ENCODE measurements at regions not wholly inside any gene's neighbourhood (a gene's known extent, or its start where the extent isn't known, plus 50 kb on each side); places are given as distances from the start of the nearest gene placed in this dataset.
"Not testable (repeated sequence)": the region's sequence is repeated elsewhere in the genome, so short reads cannot be mapped to it uniquely, and the experiment has no call there.

DNA sequence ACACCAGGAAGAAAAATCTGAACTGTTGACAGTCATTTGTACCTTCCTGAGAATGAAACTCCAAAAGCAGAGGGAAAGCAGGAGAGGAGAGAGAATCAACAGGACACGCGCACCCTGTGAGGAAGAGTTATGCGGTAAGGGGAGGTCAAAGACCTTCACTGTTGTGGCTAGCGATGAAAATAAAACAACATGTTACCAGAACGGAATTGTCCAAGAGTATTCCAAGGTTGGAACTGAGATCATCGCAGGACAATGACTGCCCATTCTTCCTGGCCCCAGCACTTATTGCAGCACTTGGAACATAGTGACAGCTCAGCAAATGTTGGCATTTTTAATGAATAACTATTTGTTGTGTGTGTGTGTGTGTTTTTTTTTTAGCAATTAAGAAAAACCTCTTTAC lies 176.0 kb upstream of the TSC22D1 start:
- DNase-seq (ENCODE audit: low spot score), result no peak

DNA sequence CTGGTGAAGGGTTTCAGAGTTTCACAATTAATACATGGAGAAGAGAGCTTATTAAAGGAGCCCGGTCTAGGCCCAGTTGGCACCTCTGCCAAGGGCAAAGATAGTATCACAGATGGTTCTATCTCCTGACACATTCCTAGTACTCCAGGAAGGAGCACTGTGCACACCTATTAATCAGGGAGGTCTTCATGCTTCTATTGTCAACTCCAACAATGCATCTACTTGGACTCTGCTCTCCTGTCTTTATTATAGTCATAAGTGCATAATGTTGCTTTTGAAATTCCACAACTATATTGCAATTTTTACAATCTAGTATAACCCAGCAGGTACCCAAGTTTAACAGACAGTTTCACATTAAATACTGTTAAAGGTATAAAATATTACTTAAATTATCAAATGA lies 174.5 kb upstream of the TSC22D1 start:
- DNase-seq (ENCODE audit: low spot score), result no peak

DNA sequence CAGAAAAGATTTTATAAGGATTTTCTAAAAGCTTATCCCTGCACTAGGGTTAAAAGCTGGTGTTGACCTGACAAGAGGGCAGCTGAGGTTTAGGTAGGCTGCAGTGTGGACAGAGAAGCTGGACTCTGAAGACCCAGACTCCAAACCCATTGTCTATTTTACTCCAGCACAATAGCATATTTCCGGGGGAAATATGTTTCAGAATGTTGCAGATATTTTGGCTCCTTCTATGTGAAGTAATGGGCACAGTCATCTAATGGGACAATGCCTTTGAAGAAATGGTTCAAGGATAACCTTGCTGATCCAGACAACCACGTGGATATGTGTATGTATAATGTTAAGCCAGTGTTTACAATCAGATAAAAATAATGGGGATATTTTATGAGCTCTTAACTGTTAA lies 173.8 kb upstream of the TSC22D1 start:
- DNase-seq (ENCODE audit: low spot score), result no peak

DNA sequence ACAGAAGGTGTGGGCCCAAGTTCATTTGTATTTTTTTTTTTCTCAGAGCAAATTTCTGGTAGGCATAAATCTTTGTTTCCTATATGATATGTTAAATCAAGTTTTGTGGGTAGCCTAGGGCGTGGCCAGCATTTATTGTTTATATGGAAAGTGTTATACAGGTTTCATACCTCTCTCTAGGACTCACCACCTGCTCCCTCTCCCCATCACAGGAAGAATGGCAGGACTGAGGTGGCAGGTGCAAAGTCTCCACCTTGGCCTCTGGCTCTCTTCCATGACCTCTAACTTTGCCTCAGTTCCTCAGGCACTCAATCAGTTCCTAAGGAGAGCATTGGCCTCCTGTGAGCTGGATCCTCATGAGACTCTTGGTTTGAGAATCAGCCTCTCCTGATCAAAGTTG lies 172.3 kb upstream of the TSC22D1 start:
- no peak for DNase-seq (ENCODE audit: low spot score)

DNA sequence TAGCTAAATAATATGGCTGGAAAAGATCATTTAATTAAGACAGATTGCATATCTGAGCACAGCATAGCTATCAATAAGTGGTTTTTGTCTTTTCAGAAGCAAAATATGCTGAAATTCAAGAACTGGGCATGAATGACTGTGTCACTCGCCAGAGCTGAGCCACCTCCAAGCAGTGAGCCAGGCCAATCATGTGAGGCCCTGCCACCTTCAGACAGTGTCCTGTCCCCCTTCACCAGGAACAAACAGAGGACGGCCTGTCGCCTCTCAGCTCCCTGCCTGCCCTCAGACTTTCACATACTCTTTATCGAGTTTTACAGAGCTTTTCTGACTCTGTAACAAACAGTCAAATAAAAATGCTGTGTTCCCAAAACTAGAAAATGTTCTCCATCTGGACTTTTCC lies 171.0 kb upstream of the TSC22D1 start:
- no peak for DNase-seq (ENCODE audit: low spot score)

DNA sequence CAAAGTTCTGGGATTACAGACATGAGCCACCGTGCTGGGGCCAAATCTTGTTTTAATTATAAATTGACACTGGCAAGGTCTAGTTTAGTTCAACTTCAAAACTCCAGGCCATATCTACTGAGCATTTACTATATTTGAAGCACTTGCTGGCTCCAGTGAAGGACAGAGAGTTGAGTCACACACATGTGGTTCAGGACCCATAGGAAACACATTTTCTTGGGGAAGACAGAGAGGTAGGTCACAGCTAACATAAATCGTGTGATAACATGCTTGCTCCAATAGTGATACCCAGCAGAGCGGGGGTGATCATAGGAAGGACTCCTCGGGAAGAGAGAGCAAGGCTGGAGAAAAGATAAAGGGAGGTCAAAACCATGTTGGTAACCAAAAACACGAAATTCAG lies 170.6 kb upstream of the TSC22D1 start:
- DNase-seq (ENCODE audit: low spot score), result no peak

DNA sequence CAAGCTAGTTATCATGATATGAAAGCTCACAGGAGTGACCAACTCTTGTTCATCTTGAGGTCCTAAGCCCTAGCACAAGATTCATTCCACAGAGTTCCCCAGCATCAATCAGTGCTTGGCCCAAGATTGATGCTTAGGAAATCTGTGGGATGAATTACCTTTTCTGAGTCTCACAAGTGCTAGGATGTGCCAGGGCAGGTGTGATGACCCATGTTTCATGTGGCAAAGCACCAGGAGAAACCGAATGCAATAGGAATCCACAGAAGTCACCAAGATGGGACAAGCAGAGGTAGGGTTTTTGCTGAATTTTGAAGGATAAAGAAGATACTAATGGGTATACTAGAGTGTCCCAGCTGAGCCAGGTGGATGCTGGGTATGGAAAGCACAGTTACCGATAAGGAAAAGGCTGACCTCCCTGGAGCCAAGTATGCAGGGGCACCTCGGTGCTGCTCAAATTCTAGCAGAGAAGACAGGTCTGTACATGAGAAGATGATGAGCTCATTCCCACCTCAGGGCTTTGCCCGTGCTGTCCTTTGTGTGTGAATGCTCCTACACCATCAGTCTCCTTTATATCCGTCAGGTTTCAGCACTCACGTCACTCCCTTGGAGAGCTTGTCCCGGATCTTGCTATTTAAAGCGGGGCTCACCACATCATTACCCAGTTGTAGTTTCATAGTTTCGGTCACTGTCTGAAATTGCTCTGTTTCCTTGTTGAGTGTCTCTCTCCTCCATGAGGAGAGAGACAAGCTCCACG lies 168.9 kb upstream of the TSC22D1 start:
- no peak for DNase-seq (ENCODE audit: low spot score)

DNA sequence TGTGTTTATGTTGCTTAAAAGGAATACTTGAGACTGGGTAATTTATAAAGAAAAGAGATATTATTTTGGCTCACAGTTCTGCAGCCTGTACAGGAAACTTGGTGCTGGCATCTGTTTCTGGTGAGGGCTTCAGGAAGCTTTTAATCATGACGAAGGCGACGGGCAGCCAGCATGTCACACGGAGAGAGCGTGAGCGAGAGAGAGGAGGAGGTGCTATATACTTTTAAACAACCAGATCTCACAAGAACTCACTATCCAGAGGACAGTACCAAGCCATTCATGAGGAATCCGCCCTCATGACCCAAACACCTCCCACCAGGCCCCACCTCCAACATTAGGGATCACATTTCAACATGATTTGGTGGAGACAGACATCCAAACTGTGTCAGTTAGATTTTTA lies 163.4 kb upstream of the TSC22D1 start:
- no peak for DNase-seq (ENCODE audit: low spot score)

DNA sequence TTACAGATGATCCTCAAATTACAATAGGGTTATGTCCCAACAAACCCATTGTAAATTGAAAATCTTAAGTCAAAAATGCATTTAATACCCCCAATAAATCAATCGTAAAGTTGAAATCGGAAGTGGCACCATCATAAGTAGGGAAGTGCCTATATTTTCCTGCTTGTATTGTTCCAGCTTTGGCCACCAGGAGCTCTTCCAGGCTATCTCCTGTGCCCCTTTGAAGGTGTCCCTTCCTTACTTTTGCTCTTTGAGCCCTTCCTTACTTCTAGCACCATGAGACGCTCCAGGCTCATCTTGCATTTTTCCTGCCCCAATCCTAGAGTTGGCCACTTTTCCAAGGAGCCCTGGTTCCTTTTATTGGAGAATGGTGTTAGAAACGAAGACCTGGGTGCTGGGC lies 163.0 kb upstream of the TSC22D1 start:
- no peak for DNase-seq (ENCODE audit: low spot score)

DNA sequence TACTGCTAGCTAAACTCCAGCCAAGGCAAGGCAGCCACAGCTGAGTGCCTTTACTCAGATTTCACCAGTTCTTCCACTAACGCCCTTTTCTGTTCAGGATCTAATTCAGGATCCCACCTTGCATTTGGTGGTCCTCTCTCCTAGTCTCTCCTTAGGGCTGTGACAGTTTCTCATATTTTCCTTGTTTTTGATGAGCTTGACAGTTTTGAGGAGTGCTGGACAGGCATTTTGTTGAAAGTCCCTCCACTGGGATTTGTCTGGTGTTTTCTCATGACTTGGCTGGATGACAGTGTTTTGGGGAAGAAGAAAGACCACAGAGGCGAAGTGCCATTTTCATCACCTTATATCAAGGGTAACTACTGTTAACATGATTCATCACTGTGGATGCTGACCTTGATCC lies 162.3 kb upstream of the TSC22D1 start:
- no peak for DNase-seq (ENCODE audit: low spot score)

DNA sequence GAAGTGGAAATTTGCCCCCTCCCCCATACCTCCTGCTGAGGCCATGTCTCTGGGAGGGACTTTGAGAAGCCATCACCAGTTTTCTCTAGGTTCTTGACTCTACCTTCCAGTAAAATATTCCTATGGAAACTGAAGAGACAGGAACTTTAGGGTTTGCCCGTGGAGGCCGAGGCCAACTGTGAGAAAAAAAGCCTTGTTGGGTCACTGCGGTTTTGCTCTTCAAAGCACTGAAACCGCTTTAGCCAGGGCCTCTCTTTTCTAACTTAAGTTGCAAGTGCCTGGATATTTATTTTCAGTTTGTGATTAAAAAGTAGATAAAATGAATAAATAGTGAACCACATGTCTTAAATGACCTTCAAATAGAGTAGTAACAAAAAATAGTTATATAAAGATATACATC lies 159.7 kb upstream of the TSC22D1 start:
- no peak for DNase-seq (ENCODE audit: low spot score)

DNA sequence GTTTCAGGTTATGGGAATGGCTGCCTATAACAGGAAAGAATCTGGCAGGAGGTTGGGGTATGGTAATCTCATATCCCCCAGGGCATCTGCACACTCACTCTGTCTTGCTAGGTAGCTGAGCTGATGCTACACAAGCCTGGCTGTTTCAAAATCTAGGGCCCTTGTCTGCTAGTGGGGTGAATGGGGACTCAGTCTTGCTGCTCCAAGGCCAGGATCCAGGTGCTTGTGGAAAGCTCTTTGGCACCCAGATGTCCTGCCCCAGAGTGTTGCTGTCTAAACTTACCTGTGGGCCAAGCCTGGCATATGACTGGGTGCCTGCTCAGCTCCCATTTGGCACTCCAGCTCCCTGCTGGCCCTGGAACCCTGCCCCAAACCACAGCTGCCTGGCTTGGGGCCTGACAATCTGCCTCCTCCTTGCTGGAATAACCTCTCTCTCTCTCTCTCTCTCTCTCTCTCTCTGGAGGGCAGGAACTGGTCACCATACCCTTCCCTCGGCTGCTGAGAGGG lies 158.1 kb upstream of the TSC22D1 start:
- no peak for DNase-seq (ENCODE audit: low spot score)

DNA sequence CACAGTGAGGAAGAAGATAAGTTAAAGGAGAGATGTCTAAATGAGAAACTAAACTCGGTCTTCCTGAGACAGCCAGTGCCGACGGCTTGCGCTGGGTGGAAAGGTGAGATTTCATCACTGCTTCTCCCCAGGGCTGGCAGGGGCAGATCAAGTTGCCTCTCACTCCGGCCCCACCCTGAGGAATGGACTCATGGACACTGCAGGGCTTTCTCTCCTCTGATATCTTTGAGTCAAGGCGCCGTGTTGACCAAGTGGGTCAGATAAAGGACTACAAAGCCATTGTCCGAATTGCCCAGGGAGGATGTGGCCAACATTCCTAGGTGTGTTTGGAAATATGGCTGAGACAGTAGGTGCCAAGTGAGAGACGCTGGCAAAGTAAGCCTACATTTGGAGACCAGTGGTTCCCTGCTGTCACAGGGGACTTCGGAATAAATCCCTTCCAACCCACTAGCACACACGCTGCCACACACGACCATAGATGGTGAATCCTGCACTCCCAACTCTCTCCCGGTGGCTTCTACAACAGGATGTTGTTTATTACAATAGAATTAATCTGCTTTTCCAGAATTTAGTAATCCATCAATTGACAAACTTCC lies 156.5 kb upstream of the TSC22D1 start:
- DNase-seq (ENCODE audit: low spot score), result no peak

DNA sequence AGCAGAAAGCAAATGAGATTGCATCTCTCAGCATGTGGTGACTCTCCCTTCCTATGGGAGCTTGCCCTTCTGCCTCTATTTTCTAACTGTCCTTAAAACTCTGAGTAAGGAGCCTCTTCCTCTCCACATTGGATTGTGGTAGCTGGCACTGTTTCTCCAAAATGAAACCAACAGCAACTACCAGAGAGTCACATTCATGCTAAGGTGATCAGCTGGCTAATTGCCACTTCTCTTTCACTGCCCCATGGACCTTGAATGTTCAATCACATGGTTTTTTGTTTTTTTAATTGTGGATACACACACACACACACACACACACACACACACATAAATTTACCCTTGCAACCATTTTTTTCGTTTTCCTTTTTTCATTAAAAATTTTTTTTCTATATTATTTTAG lies 154.7 kb upstream of the TSC22D1 start:
- DNase-seq (ENCODE audit: low spot score), result no peak

DNA sequence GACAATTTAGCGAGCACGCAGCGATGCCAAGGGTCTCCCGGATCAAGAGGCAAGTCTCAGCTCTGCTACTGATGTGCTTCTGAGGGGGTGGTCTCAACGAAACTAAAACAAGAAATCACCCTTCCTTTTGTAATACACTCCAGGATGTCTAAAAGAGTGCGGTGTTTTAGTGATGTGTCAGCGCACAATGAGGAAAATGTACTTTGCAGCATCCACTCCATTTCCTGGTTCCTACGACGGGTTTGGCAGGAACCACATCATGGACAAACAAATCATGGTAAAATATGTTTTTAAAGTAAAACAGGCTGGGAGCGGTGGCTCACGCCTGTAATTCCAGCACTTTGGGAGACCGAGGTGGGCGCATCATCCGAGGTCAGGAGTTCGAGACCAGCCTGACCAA lies 154.0 kb upstream of the TSC22D1 start:
- DNase-seq (ENCODE audit: low spot score), result no peak

DNA sequence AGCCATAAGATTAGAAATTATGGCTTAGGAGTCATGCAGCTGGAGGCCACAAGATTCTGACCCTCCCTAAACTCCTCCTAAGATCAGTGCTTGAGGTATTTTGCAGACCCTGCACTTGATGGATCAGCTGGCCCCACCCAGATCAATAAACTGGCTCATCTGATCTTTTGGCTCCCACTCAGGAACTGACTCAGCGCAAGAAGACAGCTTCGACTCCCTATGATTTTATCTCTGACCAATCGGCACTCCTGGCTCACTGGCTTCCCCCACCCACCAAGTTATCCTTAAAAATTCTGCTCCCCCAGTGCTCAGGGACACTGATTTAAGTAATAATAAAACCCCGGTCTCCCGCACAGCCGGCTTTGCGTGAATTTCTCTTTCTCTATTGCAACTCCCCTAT lies 151.5 kb upstream of the TSC22D1 start:
- DNase-seq (ENCODE audit: low spot score), result not testable (repeated sequence)

DNA sequence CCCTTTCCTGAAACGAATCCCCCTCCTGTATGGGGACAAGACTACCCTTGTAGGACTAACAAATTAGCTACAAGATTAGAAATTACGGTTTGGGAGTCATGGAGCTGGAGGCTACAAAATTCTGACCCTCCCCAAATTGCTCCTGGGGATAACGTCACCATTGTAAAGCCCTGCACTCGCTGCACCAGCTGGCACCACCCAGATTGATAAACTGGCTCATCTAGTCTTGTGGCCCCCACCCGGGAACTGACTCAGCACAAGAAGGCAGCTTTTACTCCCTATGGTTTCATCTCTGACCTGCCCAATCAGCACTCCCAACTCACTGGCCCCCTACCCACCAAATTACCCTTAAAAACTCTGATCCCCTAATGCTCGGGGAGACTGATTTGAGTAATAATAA lies 150.6 kb upstream of the TSC22D1 start:
- DNase-seq (ENCODE audit: low spot score), result no peak

DNA sequence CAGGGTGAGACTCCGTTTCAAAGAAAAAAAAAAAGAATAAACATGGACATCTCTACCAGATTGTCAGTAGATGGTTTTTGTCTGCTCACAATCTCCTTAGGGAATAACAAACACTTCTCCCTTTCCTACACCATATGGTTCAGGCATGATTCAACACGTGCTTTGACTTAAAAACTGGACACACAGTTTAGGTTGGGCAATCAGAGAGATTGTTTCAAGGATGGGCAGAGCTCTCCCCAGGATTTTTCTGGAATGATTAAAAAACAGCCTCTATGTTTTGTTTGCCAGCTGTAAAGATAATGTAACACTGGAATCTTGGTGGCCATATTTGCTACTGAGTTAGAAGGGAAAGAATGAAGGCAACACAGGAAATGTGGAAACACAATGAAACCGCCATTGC lies 150.1 kb upstream of the TSC22D1 start:
- DNase-seq (ENCODE audit: low spot score), result no peak

DNA sequence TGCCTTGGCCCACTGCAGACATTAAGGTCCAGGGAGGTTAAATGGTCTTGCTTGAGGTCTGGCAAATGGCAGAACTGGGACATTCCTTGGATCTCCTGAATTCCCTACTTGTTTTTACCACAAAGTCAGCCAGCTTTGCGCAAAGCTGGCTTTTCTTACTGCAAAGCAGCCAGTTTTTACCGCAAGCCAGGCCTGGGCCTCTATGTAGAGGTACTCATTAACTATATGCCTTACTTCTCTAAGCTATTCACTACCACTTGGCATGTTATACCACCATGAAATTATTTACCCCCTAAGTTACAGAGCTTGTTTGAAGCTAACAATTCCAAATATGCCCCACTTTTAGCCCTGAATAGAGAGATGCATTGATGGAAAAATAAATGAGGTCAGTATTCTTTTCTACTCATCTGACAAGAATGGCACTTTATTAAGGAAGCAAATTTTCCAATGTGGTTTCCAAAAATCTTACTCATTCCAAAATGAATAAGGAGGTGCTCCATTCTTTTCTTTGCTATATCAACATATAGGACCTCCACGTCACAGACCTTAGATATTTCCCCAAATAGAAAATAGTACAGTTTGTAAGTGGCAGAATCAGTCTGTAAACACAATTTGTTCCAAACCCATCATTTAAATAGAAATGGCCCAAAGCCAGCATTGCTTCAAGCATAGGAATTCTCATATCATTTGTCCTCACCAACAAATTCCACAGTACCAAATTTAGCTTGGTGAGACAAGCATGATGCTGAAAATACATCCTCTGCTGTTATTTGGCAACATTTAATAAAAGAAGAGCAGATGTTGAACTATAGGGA lies 143.9 kb upstream of the TSC22D1 start:
- no peak for DNase-seq (ENCODE audit: low spot score)

DNA sequence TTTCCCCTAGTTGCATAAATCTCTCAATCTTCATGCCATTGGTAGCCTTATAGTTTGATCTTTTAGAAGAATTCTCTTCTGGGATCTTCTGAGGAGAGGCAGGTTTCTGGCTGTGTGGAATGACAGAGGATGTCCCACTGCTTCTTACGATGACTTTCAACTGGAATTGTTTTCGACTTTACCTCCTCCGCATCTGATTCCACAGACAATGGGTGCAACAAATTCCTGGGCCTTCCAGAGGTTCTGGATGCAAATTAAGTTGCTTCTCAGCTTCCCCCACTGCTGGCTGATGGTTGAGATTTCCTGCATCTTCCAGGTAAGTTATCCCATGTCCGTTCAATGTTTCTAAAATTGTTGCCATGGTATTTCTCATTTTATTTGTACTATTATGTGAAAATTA lies 142.3 kb upstream of the TSC22D1 start:
- no peak for DNase-seq (ENCODE audit: low spot score)

DNA sequence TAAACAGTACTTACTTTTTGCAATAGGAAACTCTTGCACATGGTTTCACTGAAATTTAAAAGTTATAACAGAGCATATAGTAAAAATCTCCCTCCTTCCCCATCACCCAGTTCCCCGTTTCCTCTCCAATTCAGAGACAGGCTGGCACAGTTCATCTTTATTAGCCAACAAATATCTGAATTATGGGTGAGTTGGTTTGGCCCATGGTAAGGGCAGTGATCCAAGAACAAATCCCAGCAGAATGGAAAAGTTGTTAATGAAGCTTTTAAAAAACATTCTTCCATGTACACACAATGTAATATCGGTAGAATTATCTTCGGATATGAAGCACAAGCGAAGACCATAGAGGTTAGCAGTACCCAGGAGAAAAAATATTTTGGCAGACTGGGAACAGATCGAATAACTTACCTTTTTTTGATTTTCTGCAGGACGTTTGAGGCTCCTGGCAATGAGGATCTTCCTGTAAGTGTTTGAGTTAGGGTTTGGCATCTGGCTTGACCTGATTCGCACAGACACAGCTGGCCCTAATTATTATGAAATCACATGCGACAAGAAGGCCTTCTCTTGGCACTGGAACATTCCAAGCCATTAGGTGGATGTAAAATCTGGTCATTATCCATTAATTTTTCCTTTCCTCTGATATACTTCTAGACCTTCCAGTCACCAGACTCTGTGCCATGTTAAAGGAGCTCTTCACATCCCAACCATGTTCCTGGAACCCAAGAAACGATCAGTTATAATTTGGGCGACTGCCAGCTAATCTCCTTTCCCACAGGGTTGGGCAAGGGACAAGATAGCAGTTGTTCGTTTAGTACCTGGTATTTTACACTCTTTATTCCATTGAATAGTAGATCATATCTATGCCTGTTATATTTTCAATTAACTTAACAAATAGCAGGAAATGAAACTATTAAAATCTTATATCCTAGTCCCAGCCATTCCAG lies 139.4 kb upstream of the TSC22D1 start:
- DNase-seq (ENCODE audit: low spot score), result no peak

All from mesenteric fat pad (tissue), 1 donor.